AG09319 (cell line): ENCODE measurements at regions not wholly inside any gene's neighbourhood (a gene's known extent, or its start where the extent isn't known, plus 50 kb on each side); places are given as distances from the start of the nearest gene placed in this dataset.

Experiments used
- DNase-seq: peaks from one replicate; pipeline ENCODE4 v3.0.0-alpha.2; 2010; ENCODE audit warnings: low read depth; ENCODE audit errors: extremely low read depth
- CTCF ChIP-seq: IDR thresholded peaks from 2 replicates; pipeline ENCODE4 v1.5.1; 2011; ENCODE audit warnings: low read depth, mild to moderate bottlenecking, inconsistent platforms, low read length, moderate library complexity

GRCh38 chr12:11446372-11446771 lies 51.0 kb upstream of the PRB2 start:
- no peak for DNase-seq
- no peak for TF ChIP-seq CTCF

GRCh38 chr12:11457996-11458645 lies 62.8 kb upstream of the PRB2 start:
- no peak for TF ChIP-seq CTCF
- no peak for DNase-seq

- no peak for DNase-seq
- TF ChIP-seq CTCF = no peak
Observed at GRCh38 chr12:11460343-11461023, 65.1 kb upstream of the PRB2 start.

GRCh38 chr12:11461433-11461832 lies 66.1 kb upstream of the PRB2 start:
- no peak for TF ChIP-seq CTCF

GRCh38 chr12:11477110-11477509 lies 81.7 kb upstream of the PRB2 start:
- no peak for TF ChIP-seq CTCF
- DNase-seq = no peak

More at GRCh38 chr12:11461433-11461832, 66.1 kb upstream of the PRB2 start:
- DNase-seq = no peak

- no peak for DNase-seq
- no peak for TF ChIP-seq CTCF
Observed at GRCh38 chr12:11482955-11483354, 87.6 kb upstream of the PRB2 start.

GRCh38 chr12:11486623-11487444 lies 91.5 kb upstream of the PRB2 start:
- TF ChIP-seq CTCF = peak; percentile 94
- peak; percentile 64 for DNase-seq
